Hematopoietic multipotent progenitor cell treated with erythropoietin and hydrocortisone succinate and interleukin-3 and kit ligand, for 15 days (in vitro differentiated cells): ENCODE measurements at regions not wholly inside any gene's neighbourhood (a gene's known extent, or its start where the extent isn't known, plus 50 kb on each side); places are given as distances from the start of the nearest gene placed in this dataset.
"Not testable (repeated sequence)": the region's sequence is repeated elsewhere in the genome, so short reads cannot be mapped to it uniquely, and the experiment has no call there.

Experiments
- DNase-seq: peaks from one replicate; pipeline ENCODE4 v3.0.0-alpha.2; 2015; ENCODE audit warnings: low spot score

GRCh38 chr21:28590026-28590425, 402.7 kb downstream of the LTN1 start:
- DNase-seq, result no peak

DNA sequence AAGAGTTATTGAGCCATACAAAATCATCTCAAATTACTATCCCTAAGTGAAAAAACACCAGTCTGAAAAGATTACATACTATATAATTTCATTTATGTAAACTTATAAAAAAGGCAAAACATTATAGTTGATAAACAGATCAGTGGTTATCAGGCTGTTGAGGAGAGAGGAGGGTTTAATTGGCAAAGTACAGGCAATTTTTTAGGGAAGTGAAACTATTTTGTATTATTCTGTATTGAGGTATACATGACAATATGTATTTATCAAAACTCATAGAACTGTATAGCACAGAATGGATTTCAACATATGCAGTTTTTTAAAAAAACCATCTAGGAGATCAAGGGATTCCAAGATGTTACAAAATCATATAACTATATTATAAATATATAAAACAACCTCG, 403.7 kb downstream of the LTN1 start:
- DNase-seq, result no peak

GRCh38 chr21:28587748-28588147, 404.9 kb downstream of the LTN1 start:
- no peak for DNase-seq

- DNase-seq, result no peak
Measured at GRCh38 chr21:28581976-28582375, 410.7 kb downstream of the LTN1 start.

- not testable (repeated sequence) for DNase-seq
Measured at GRCh38 chr21:28581311-28581731, 411.4 kb downstream of the LTN1 start.

GRCh38 chr21:28580585-28580984, 412.1 kb downstream of the LTN1 start:
- DNase-seq, result no peak

DNA sequence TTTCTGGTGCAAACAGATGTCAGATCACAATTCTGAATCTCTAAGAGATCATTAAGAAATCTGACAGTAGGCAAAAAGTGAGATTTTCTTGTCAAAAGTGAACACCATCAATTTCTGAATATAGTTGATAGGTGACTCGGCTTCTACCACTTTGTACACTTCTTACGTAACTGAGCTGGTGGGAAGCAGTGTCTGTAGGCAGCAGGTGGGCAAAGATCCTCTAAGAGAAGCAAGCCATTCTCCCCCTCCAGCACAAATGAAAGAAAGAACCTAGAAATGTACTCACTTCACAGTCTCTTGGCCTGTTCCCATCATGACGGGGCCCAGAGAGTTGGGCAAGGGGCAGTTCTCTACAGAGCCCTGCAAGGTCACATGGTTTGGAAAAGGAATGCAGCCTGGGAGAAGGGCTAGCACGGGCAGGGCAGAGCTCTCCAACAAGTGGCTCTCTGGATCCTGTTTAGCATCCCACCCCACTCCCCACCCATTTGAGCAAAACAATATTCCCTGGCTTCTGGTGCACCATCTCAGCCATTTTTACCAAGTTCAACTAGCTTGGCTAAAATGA, 412.6 kb downstream of the LTN1 start:
- DNase-seq, result no peak

GRCh38 chr21:28568692-28569091, 424.0 kb downstream of the LTN1 start:
- no peak for DNase-seq

DNA sequence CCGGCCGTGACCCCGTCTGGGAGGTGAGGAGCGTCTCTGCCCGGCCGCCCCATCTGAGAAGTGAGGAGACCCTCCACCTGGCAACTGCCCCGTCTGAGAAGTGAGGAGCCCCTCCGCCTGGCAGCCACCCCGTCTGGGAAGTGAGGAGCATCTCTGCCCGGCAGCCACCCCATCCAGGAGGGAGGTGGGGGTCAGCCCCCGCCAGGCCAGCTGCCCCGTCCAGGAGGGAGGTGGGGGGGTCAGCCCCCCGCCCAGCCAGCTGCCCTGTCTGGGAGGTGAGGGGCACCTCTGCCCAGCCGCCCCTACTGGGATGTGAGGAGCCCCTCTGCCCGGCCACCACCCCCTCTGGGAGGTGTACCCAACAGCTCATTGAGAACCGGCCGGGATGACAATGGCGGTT, 428.7 kb downstream of the LTN1 start:
- not testable (repeated sequence) for DNase-seq

- no peak for DNase-seq
Measured at GRCh38 chr21:28561772-28562171, 430.9 kb downstream of the LTN1 start.

DNA sequence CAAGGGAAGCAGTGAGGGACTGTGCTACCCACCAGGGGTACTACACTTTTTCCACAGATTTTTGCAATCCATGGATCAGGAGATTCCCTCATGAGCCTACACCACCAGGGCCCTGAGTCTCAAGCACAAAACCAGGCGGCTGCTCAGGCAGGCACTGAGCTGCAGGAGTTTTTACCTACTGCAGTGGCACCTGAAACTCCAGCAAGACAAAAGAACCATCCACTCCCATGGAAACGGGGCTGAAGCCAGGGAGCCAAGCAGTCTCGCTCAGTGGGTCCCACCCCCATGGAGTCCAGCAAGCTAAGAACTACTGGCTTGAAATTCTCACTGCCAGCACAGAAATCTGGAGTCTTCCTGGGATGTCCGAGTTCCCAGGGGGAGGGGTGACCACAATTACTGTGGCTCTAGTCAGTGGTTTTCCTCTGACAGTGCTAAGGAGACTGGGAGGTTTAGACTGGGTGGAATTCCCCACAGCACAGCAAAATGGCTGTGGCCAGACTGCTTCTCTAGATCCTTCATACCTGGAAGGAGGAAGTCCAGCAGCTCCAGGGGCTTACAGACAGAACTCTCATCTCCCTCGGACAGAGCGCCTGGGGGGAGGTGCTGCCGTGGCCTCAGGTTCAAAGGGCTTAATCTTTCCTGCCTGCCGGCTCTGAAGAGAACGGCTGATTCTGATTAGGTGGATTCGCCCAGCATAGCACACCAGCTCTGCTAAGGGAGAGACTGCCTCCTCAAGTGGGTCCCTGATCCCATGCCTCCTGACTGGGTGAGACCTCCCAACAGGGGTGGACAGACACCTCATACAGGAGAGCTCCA, 437.8 kb downstream of the LTN1 start:
- DNase-seq, result no peak

DNA sequence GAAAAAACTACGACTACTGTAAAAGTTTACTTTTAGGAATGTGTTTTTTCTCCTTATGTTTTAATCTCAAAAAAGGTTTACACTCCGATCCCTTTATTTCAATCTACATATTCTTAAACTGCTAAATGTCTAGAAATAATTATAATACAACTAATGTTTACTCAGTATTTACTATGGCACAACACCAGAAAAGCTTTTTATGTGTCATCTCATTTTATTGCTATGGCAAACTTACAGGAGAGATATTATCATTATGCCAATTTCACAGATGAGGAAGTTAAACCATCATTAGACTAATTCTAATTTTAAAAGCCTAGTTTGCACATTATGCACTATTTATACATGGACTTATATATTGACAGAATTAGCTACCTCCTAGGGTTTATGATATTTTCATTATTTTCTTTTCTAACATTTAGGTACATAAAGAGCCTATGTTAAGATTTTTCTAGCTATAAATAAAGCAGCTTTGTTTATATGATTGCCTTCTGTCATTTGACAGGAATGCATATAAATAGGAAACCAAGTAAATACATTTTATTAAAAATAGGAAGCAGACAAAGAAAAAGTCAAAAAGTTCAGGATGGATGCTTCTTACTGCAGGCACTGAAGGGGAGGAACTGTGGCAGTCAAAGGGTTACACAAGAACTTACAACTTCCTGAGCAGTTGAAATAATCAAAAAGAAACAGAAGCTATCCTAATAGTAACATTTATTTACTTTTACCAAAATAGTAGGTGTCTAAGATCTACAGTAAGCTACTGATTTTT, 442.4 kb downstream of the LTN1 start:
- no peak for DNase-seq

- DNase-seq, result no peak
Measured at GRCh38 chr21:28548291-28548690, 444.4 kb downstream of the LTN1 start.

GRCh38 chr21:28547766-28548165, 444.9 kb downstream of the LTN1 start:
- no peak for DNase-seq

GRCh38 chr21:28543975-28544374, 448.7 kb downstream of the LTN1 start:
- no peak for DNase-seq

- no peak for DNase-seq
Measured at GRCh38 chr21:28541371-28542112, 451.1 kb downstream of the LTN1 start.

GRCh38 chr21:28540514-28540913, 452.2 kb downstream of the LTN1 start:
- DNase-seq, result no peak

DNA sequence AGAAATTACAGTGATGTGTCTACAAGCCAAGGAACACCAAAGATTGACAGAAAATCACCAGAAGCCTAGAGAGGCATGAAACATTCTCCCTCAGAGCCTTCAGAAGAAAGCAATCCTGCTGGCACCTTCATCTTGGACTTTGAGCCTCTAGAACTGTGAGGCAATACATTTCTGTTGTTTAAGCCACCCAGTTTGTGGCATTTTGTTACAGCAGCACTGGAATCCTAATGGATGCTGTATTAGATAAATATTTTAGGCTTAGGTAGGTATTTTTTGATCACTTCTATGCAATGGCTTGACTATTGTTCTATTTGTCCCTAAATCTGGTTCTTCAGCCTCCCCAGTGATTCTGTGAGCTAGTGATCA, 453.1 kb downstream of the LTN1 start:
- DNase-seq, result no peak

- DNase-seq, result no peak
Measured at GRCh38 chr21:28538987-28539622, 453.6 kb downstream of the LTN1 start.

- DNase-seq, result no peak
Measured at GRCh38 chr21:28537371-28538079, 455.2 kb downstream of the LTN1 start.

- DNase-seq, result no peak
Measured at GRCh38 chr21:28532446-28532845, 460.2 kb downstream of the LTN1 start.
